IMR-90 (cell line): ENCODE measurements at regions not wholly inside any gene's neighbourhood (a gene's known extent, or its start where the extent isn't known, plus 50 kb on each side); places are given as distances from the start of the nearest gene placed in this dataset.

Experiments
- ATAC-seq: fragments of 200-7000 bp; cut with Tn5 transposase; 2 replicates; pipeline ENCODE4 v1.9.1; 2020; ENCODE audit warnings: low read depth, mild to moderate bottlenecking, moderate library complexity
- BruUV-seq: library from RNA; stranded (reverse); fragments of 400-500 nt; replicated peaks from 2 replicates; lab custom pipeline; 2021; lab: Mats Ljungman, UMichigan
- CTCF ChIA-PET: fragments of 300-600 bp; formaldehyde crosslinking; extraction: SDS; loops from one replicate; lab custom pipeline; 2021; ENCODE audit warnings: antibody characterized with exemption; lab: Yijun Ruan, JAX
- POLR2A ChIA-PET: fragments of 300-600 bp; sonication (Branson Sonifier 250); formaldehyde crosslinking; loops from one replicate; lab custom pipeline; 2022; ENCODE audit warnings: antibody characterized with exemption; ENCODE audit not compliant: unreplicated experiment; lab: Charles Lee
- DNase-seq: peaks from one replicate; pipeline ENCODE4 v3.0.0; 2013
- H2AFZ ChIP-seq: replicated peaks from 2 replicates; pipeline ENCODE3; 2013; ENCODE audit warnings: low read length, mild to moderate bottlenecking; ENCODE audit not compliant: poor library complexity
- H2AK5ac ChIP-seq: 2 replicates; pipeline ENCODE4 v1.6.1; 2013; ENCODE audit warnings: low read depth, low read length, inconsistent platforms
- H2AK9ac ChIP-seq: replicated peaks from 2 replicates; pipeline ENCODE3; 2013; ENCODE audit warnings: mild to moderate bottlenecking, low read depth, low read length, moderate library complexity; ENCODE audit not compliant: poor library complexity
- H2BK120ac ChIP-seq: 2 replicates; pipeline ENCODE4 v1.6.1; 2013; ENCODE audit warnings: low read depth, low read length, inconsistent platforms
- H2BK15ac ChIP-seq: 3 replicates; pipeline ENCODE4 v1.6.1; 2013; ENCODE audit warnings: low read depth, low read length, inconsistent platforms
- H2BK20ac ChIP-seq: 2 replicates; pipeline ENCODE4 v1.6.1; 2013; ENCODE audit warnings: low read depth, mild to moderate bottlenecking, inconsistent platforms, low read length, moderate library complexity
- H2BK5ac ChIP-seq: 2 replicates; pipeline ENCODE4 v1.6.1; 2013; ENCODE audit warnings: mild to moderate bottlenecking, low read depth, low read length, inconsistent platforms; ENCODE audit not compliant: poor library complexity, severe bottlenecking
- H3K14ac ChIP-seq: replicated peaks from 2 replicates; pipeline ENCODE4 v1.6.1; 2013; ENCODE audit warnings: low read depth, low read length, inconsistent platforms
- H3K18ac ChIP-seq: 2 replicates; pipeline ENCODE4 v1.6.1; 2013; ENCODE audit warnings: low read depth, low read length, control low read depth
- H3K23ac ChIP-seq: 2 replicates; pipeline ENCODE4 v1.6.1; 2013; ENCODE audit warnings: low read depth, low read length, inconsistent platforms
- H3K27ac ChIP-seq: 2 replicates; pipeline ENCODE4 v1.5.1; 2013; ENCODE audit warnings: mild to moderate bottlenecking, control low read depth, low read length; ENCODE audit not compliant: insufficient read depth
- H3K27me3 ChIP-seq: 2 replicates; pipeline ENCODE4 v1.6.1; 2013; ENCODE audit warnings: low read length; ENCODE audit not compliant: control insufficient read depth, insufficient read depth
- H3K36me3 ChIP-seq: 2 replicates; pipeline ENCODE4 v1.6.1; 2013; ENCODE audit warnings: low read length, mixed read lengths; ENCODE audit not compliant: control insufficient read depth, insufficient read depth
- H3K4ac ChIP-seq: 2 replicates; pipeline ENCODE4 v1.6.1; 2013; ENCODE audit warnings: low read depth, low read length, inconsistent platforms
- H3K4me1 ChIP-seq: 2 replicates; pipeline ENCODE4 v1.6.1; 2013; ENCODE audit warnings: low read length, mixed read lengths; ENCODE audit not compliant: control insufficient read depth, insufficient read depth
- H3K4me2 ChIP-seq: 2 replicates; pipeline ENCODE4 v1.6.1; 2013; ENCODE audit warnings: low read depth, mild to moderate bottlenecking, control low read depth, low read length, moderate library complexity
- H3K4me3 ChIP-seq: 2 replicates; pipeline ENCODE4 v1.5.1; 2013; ENCODE audit warnings: low read depth, mild to moderate bottlenecking, control low read depth, low read length, moderate library complexity; ENCODE audit not compliant: insufficient read depth
- H3K56ac ChIP-seq: 2 replicates; pipeline ENCODE4 v1.6.1; 2013; ENCODE audit warnings: low read length, inconsistent platforms; ENCODE audit not compliant: insufficient read depth; ENCODE audit errors: extremely low read depth
- H3K79me1 ChIP-seq, 2 experiments: 2 replicates each; pipeline ENCODE4 v1.6.1; 2013; ENCODE audit warnings: low read length in 2 of 2, inconsistent platforms in 1 of 2, low read depth in 1 of 2
- H3K9ac ChIP-seq: 2 replicates; pipeline ENCODE4 v1.6.1; 2013; ENCODE audit warnings: low read depth, low read length, control low read depth
- H3K9me1 ChIP-seq: 2 replicates; pipeline ENCODE4 v1.6.1; 2013; ENCODE audit warnings: low read length, inconsistent platforms; ENCODE audit not compliant: insufficient read depth
- H3K9me3 ChIP-seq: 2 replicates; pipeline ENCODE4 v1.6.1; 2013; ENCODE audit warnings: low read length; ENCODE audit not compliant: control insufficient read depth, insufficient read depth
- H4K20me1 ChIP-seq: 2 replicates; pipeline ENCODE4 v1.6.1; 2013; ENCODE audit warnings: low read length, inconsistent platforms; ENCODE audit not compliant: insufficient read depth
- H4K5ac ChIP-seq: 2 replicates; pipeline ENCODE4 v1.6.1; 2013; ENCODE audit warnings: mild to moderate bottlenecking, low read depth, low read length, control low read depth
- H4K8ac ChIP-seq, 2 experiments: 2 replicates each; pipeline ENCODE4 v1.6.1; 2013; ENCODE audit warnings: low read depth in 2 of 2, low read length in 2 of 2, control low read depth in 1 of 2, inconsistent platforms in 1 of 2
- H4K91ac ChIP-seq: 2 replicates; pipeline ENCODE4 v1.6.1; 2013; ENCODE audit warnings: low read depth, low read length, inconsistent platforms; ENCODE audit not compliant: insufficient read depth
- MAZ ChIP-seq: IDR thresholded peaks from 2 replicates; pipeline ENCODE4 v1.6.1; 2012; ENCODE audit warnings: low read depth, mild to moderate bottlenecking, low read length, improper control_type of control experiment, moderate library complexity, borderline replicate concordance
- NFE2L2 ChIP-seq: fragments of 150-350 bp; IDR thresholded peaks from 2 replicates; pipeline ENCODE4 v1.6.1; 2016; ENCODE audit warnings: low read depth, mild to moderate bottlenecking, low read length
- WGBS, 2 experiments: methylation state at CpG; one replicate each; pipeline versions ENCODE4 v1.1.5 to v1.1.7; 2013; ENCODE audit warnings: missing lambda C conversion rate in 2 of 2; ENCODE audit not compliant: insufficient read length in 1 of 2; ENCODE audit errors: extremely low coverage in 2 of 2; 5-methylcytosine and 5-hydroxymethylcytosine counted together
- dilution Hi-C: fragments of 300-500 bp; cut with HindIII; formaldehyde crosslinking; loops from one replicate; pipeline ENCODE4 v1.14.3; 2018; ENCODE audit warnings: low sequenced_read_pairs; ENCODE audit not compliant: unreplicated experiment
- in situ Hi-C: fragments of 300-500 bp; cut with MboI; formaldehyde crosslinking; loops from 3 replicates; pipeline ENCODE4 v1.14.3; 2019; ENCODE audit warnings: low sequenced_read_pairs, inconsistent platforms, mixed read lengths
- intact Hi-C: fragments of 100-400 bp; cut with micrococcal nuclease; formaldehyde crosslinking; loops from 2 replicates; pipeline ENCODE4 v1.10.0; 2022

- Histone ChIP-seq H3K27me3 (peaks cover 3% of the 10 kb centered on the region; the same call in 1 of the 2 replicates), H3K27ac (no peak overlapping the region), H2BK15ac (no peak overlapping the region), H2AK5ac (no peak overlapping the region), H3K18ac (no peak overlapping the region), H3K9ac (no peak overlapping the region), H3K4me3 (no peak overlapping the region), H3K4me1 (no peaks in the 10 kb centered on the region), H3K56ac (no peak overlapping the region), H3K4ac (no peak overlapping the region), H4K5ac (no peak overlapping the region), H2BK5ac (no peak overlapping the region), H3K9me1 (no peaks in the 10 kb centered on the region), H3K4me2 (no peak overlapping the region), H3K36me3 (no peaks in the 10 kb centered on the region), H3K23ac (no peak overlapping the region), H4K8ac (no peak overlapping the region), H2AFZ (no peak overlapping the region), H4K91ac (no peak overlapping the region), H3K79me1 (no peaks in the 10 kb centered on the region), H4K20me1 (no peaks in the 10 kb centered on the region), H2AK9ac (no peak overlapping the region), H3K9me3 (no peaks in the 10 kb centered on the region), H2BK120ac (no peak overlapping the region), H2BK20ac (no peak overlapping the region), H3K14ac (no peak overlapping the region)
- no peak for DNase-seq
- TF ChIP-seq MAZ: no peak
- TF ChIP-seq NFE2L2: no peak
- no peak for ATAC-seq
- BruUV-seq: no TSS peak
- dilution Hi-C loops (no loop called here), intact Hi-C loops (no loop called here), in situ Hi-C loops (no loop called here)
- POLR2A ChIA-PET: no interaction called here
- WGBS, 2 experiments: no CpG with 5 or more reads among the region's 1 CpG
- CTCF ChIA-PET: no interaction called here
Observed at GRCh38 chr1:175845985-175846384, 102.6 kb upstream of the TNR start.
